Nephron (organoid): ENCODE measurements at regions not wholly inside any gene's neighbourhood (a gene's known extent, or its start where the extent isn't known, plus 50 kb on each side); places are given as distances from the start of the nearest gene placed in this dataset.
A peak's percentile ranks its signal among the peaks of the same experiment; 100 is the strongest.

ENCODE experiments used
- H3K27ac Mint-ChIP-seq, 3 experiments: 2 replicates each; pipeline ENCODE4 v1.8.0; 2020; ENCODE audit warnings: mixed read lengths in 3 of 3, mild to moderate bottlenecking in 2 of 3, moderate library complexity in 1 of 3
- H3K27me3 Mint-ChIP-seq: 2 replicates; pipeline ENCODE4 v1.8.0; 2021; ENCODE audit warnings: low read depth, mild to moderate bottlenecking, moderate library complexity, mixed read lengths
- H3K36me3 Mint-ChIP-seq: 2 replicates; pipeline ENCODE4 v1.8.0; 2020; ENCODE audit warnings: low read depth, mixed read lengths
- H3K4me1 Mint-ChIP-seq: 2 replicates; pipeline ENCODE4 v1.8.0; 2020; ENCODE audit warnings: mixed read lengths
- H3K4me3 Mint-ChIP-seq, 3 experiments: 2 replicates each; pipeline ENCODE4 v1.8.0; 2020; ENCODE audit warnings: mild to moderate bottlenecking in 3 of 3, mixed read lengths in 3 of 3, moderate library complexity in 2 of 3
- H3K9me3 Mint-ChIP-seq: 2 replicates; pipeline ENCODE4 v1.8.0; 2020; ENCODE audit warnings: mixed read lengths
- CTCF ChIP-seq, 3 experiments: fragments of 200-600 bp; sonication (generic); IDR thresholded peaks; one replicate each; pipeline ENCODE4 v1.5.0; 2021; ENCODE audit warnings: antibody characterized with exemption in 3 of 3; ENCODE audit not compliant: unreplicated experiment in 3 of 3

- Mint-ChIP-seq H3K27ac (peak overlapping the region in 1 of 3 experiments; percentile 73), H3K4me1 (no peaks in the 10 kb centered on the region), H3K4me3 (no peak overlapping the region), H3K9me3 (no peaks in the 10 kb centered on the region), H3K27me3 (peaks cover 8% of the 10 kb centered on the region), H3K36me3 (no peaks in the 10 kb centered on the region)
- TF ChIP-seq CTCF (IDR thresholded peaks at IDR 0.05; ENCODE audit: unreplicated experiment in 3 of 3), result no peak
Observed at GRCh38 chr10:35768011-35768410, 125.9 kb upstream of the FZD8 start.

- no peak overlapping the region for H3K4me3 Mint-ChIP-seq
- TF ChIP-seq CTCF (IDR thresholded peaks at IDR 0.05; ENCODE audit: unreplicated experiment in 3 of 3), result no peak
- H3K9me3 Mint-ChIP-seq, result no peaks in the 10 kb centered on the region
- H3K4me1 Mint-ChIP-seq, result no peaks in the 10 kb centered on the region
- H3K36me3 Mint-ChIP-seq, result no peaks in the 10 kb centered on the region
- H3K27ac Mint-ChIP-seq, result peak overlapping the region in 1 of 3 experiments; percentile 18
- peaks cover 12% of the 10 kb centered on the region for H3K27me3 Mint-ChIP-seq
Observed at GRCh38 chr10:35765996-35766395, 123.9 kb upstream of the FZD8 start.

- Mint-ChIP-seq H3K9me3 (peaks cover 5% of the 10 kb centered on the region), H3K36me3 (no peaks in the 10 kb centered on the region), H3K27ac (peak overlapping the region in 2 of 3 experiments; percentile 66 to 81), H3K4me3 (peak overlapping the region in 2 of 3 experiments; percentile 47 to 61), H3K4me1 (no peaks in the 10 kb centered on the region), H3K27me3 (peaks cover 12% of the 10 kb centered on the region)
- TF ChIP-seq CTCF (IDR thresholded peaks at IDR 0.05; ENCODE audit: unreplicated experiment in 3 of 3), result no peak
Observed at GRCh38 chr10:35765066-35765527, 123.0 kb upstream of the FZD8 start.

GRCh38 chr10:35762311-35763030 is 120.4 kb upstream of the FZD8 start:
- no peak overlapping the region for H3K27ac Mint-ChIP-seq
- no peak overlapping the region for H3K4me3 Mint-ChIP-seq
- peaks cover 11% of the 10 kb centered on the region for H3K9me3 Mint-ChIP-seq
- H3K4me1 Mint-ChIP-seq, result no peaks in the 10 kb centered on the region
- H3K27me3 Mint-ChIP-seq, result peaks cover 15% of the 10 kb centered on the region
- no peaks in the 10 kb centered on the region for H3K36me3 Mint-ChIP-seq
- no peak for TF ChIP-seq CTCF (IDR thresholded peaks at IDR 0.05; ENCODE audit: unreplicated experiment in 3 of 3)

GRCh38 chr10:35758076-35758475 is 116.0 kb upstream of the FZD8 start:
- H3K27ac Mint-ChIP-seq, result no peak overlapping the region
- no peak overlapping the region for H3K4me3 Mint-ChIP-seq
- no peak for TF ChIP-seq CTCF (IDR thresholded peaks at IDR 0.05; ENCODE audit: unreplicated experiment in 3 of 3)
- peaks cover 11% of the 10 kb centered on the region for H3K9me3 Mint-ChIP-seq
- no peaks in the 10 kb centered on the region for H3K4me1 Mint-ChIP-seq
- H3K36me3 Mint-ChIP-seq, result no peaks in the 10 kb centered on the region
- H3K27me3 Mint-ChIP-seq, result peaks cover 14% of the 10 kb centered on the region

GRCh38 chr10:35754519-35754918 is 112.4 kb upstream of the FZD8 start:
- H3K27me3 Mint-ChIP-seq, result peaks cover 13% of the 10 kb centered on the region
- peaks cover 6% of the 10 kb centered on the region for H3K9me3 Mint-ChIP-seq
- H3K36me3 Mint-ChIP-seq, result no peaks in the 10 kb centered on the region
- H3K4me1 Mint-ChIP-seq, result peaks cover 4% of the 10 kb centered on the region
- no peak for TF ChIP-seq CTCF (IDR thresholded peaks at IDR 0.05; ENCODE audit: unreplicated experiment in 3 of 3)
- no peak overlapping the region for H3K4me3 Mint-ChIP-seq
- H3K27ac Mint-ChIP-seq, result no peak overlapping the region
